Sigmoid colon (tissue), 6 donors: ENCODE measurements at regions not wholly inside any gene's neighbourhood (a gene's known extent, or its start where the extent isn't known, plus 50 kb on each side); places are given as distances from the start of the nearest gene placed in this dataset.

ENCODE experiments used
- DNase-seq: peaks from one replicate; pipeline ENCODE4 v3.0.0-alpha.2; 2019
- H3K27ac ChIP-seq, 4 donors: fragments of 200-600 bp; sonication (generic); one replicate each; pipeline ENCODE4 v1.5.1; 2016 to 2019; ENCODE audit warnings: mild to moderate bottlenecking in 1 of 4
- H3K27me3 ChIP-seq, 3 donors: fragments of 200-600 bp; sonication (generic); one replicate each; pipeline ENCODE4 v1.5.1; 2019; ENCODE audit warnings: mild to moderate bottlenecking in 1 of 3
- H3K36me3 ChIP-seq, 4 donors: fragments of 200-600 bp; sonication (generic); one replicate each; pipeline ENCODE4 v1.5.1; 2016 to 2019
- H3K4me1 ChIP-seq, 4 donors: fragments of 200-600 bp; sonication (generic); one replicate each; pipeline ENCODE4 v1.5.1; 2017 to 2019
- H3K4me3 ChIP-seq, 4 donors: fragments of 200-600 bp; sonication (generic); one replicate each; pipeline ENCODE4 v1.5.1; 2017 to 2019; ENCODE audit warnings: mild to moderate bottlenecking in 2 of 4, moderate library complexity in 1 of 4
- H3K9me3 ChIP-seq, 4 donors: fragments of 200-600 bp in 3 of 4; sonication (generic) in 3 of 4; one replicate each; pipeline versions ENCODE4 v1.5.1 to v1.6.1; 2013 to 2019
- CTCF ChIP-seq, 4 experiments: fragments of 450-650 bp in 3 of 4; fragments of 200-600 bp in 1 of 4; IDR thresholded peaks; one replicate each; pipeline ENCODE4 v1.5.1; 2016 to 2019; ENCODE audit warnings: antibody characterized with exemption in 4 of 4, mild to moderate bottlenecking in 3 of 4, moderate library complexity in 2 of 4
- EP300 ChIP-seq, 4 donors: sonication (generic); formaldehyde crosslinking; IDR thresholded peaks; one replicate each; pipeline ENCODE4 v1.6.1; 2017; ENCODE audit warnings: antibody characterized with exemption in 4 of 4
- POLR2A ChIP-seq, 2 donors: fragments of 450-650 bp; IDR thresholded peaks; one replicate each; pipeline ENCODE4 v1.6.1; 2016; ENCODE audit warnings: antibody characterized with exemption in 2 of 2, mild to moderate bottlenecking in 2 of 2, moderate library complexity in 2 of 2
- POLR2AphosphoS5 ChIP-seq, 4 donors: sonication (generic); formaldehyde crosslinking; IDR thresholded peaks; one replicate each; pipeline ENCODE4 v1.6.1; 2017; ENCODE audit warnings: antibody characterized with exemption in 4 of 4
- WGBS, 2 donors: extraction: QIAGEN DNeasy Blood & Tissue Kit; methylation state at CpG; one replicate each; pipeline ENCODE4 v1.1.7; 2013; 5-methylcytosine and 5-hydroxymethylcytosine counted together
- intact Hi-C: fragments of 100-400 bp; cut with DNase I; formaldehyde crosslinking; loops from one replicate; pipeline ENCODE4 v1.15.1; 2023
- donor health status: healthy with polysubstance abuse.
- donor health status: healthy.

- Histone ChIP-seq H3K4me1 (no peaks in the 10 kb centered on the region), H3K4me3 (no peak overlapping the region), H3K36me3 (no peaks in the 10 kb centered on the region), H3K9me3 (no peaks in the 10 kb centered on the region), H3K27me3 (no peaks in the 10 kb centered on the region), H3K27ac (no peak overlapping the region)
- DNase-seq, result no peak
- intact Hi-C loops, result no loop called here
- TF ChIP-seq EP300 (IDR thresholded peaks at IDR 0.05), result no peak
- no peak for TF ChIP-seq CTCF (IDR thresholded peaks at IDR 0.05)
- no peak for TF ChIP-seq POLR2AphosphoS5 (IDR thresholded peaks at IDR 0.05)
- WGBS, 2 donors, result 85 to 92% methylated on average over 2 of the region's 2 CpGs
These were observed 718.0 kb downstream of the UTRN start for GRCh38 chr6:145003145-145003544.

- no peak overlapping the region for H3K4me3 ChIP-seq
- H3K27ac ChIP-seq, result no peak overlapping the region
- WGBS, 2 donors, result 94 to 96% methylated on average over 6 of the region's 6 CpGs
- DNase-seq, result no peak
- no peaks in the 10 kb centered on the region for H3K9me3 ChIP-seq
- intact Hi-C loops, result no loop called here
- H3K27me3 ChIP-seq, result no peaks in the 10 kb centered on the region
- TF ChIP-seq EP300 (IDR thresholded peaks at IDR 0.05) (no peak), CTCF (IDR thresholded peaks at IDR 0.05) (no peak), POLR2A (IDR thresholded peaks at IDR 0.05) (no peak), POLR2AphosphoS5 (IDR thresholded peaks at IDR 0.05) (no peak)
- no peaks in the 10 kb centered on the region for H3K4me1 ChIP-seq
- H3K36me3 ChIP-seq, result no peaks in the 10 kb centered on the region
These were observed 721.8 kb downstream of the UTRN start for GRCh38 chr6:145006914-145007313.

- 84 to 91% methylated on average over 3 of the region's 3 CpGs for WGBS, 2 donors
- H3K36me3 ChIP-seq, result no peaks in the 10 kb centered on the region
- no peaks in the 10 kb centered on the region for H3K9me3 ChIP-seq
- H3K27me3 ChIP-seq, result no peaks in the 10 kb centered on the region
- no peak overlapping the region for H3K4me3 ChIP-seq
- intact Hi-C loops, result no loop called here
- no peak for DNase-seq
- no peaks in the 10 kb centered on the region for H3K4me1 ChIP-seq
- no peak overlapping the region for H3K27ac ChIP-seq
- TF ChIP-seq POLR2AphosphoS5 (IDR thresholded peaks at IDR 0.05) (no peak), EP300 (IDR thresholded peaks at IDR 0.05) (no peak), POLR2A (IDR thresholded peaks at IDR 0.05) (no peak), CTCF (IDR thresholded peaks at IDR 0.05) (no peak)
These were observed 723.6 kb downstream of the UTRN start for GRCh38 chr6:145008715-145009114.

GRCh38 chr6:145009711-145010110, 724.6 kb downstream of the UTRN start:
- intact Hi-C loops, result no loop called here
- TF ChIP-seq POLR2A (IDR thresholded peaks at IDR 0.05) (no peak), POLR2AphosphoS5 (IDR thresholded peaks at IDR 0.05) (no peak), EP300 (IDR thresholded peaks at IDR 0.05) (no peak), CTCF (IDR thresholded peaks at IDR 0.05) (no peak)
- H3K9me3 ChIP-seq, result no peaks in the 10 kb centered on the region

GRCh38 chr6:145012039-145012662, 723.2 kb downstream of the EPM2A start:
- intact Hi-C loops, result no loop called here
- Histone ChIP-seq H3K9me3 (no peaks in the 10 kb centered on the region), H3K4me1 (peaks cover 0 to 8% (median 3%) of the 10 kb centered on the region in 4 donors), H3K36me3 (no peaks in the 10 kb centered on the region), H3K4me3 (no peak overlapping the region), H3K27ac (no peak overlapping the region), H3K27me3 (no peaks in the 10 kb centered on the region)
- TF ChIP-seq POLR2A (IDR thresholded peaks at IDR 0.05) (no peak), POLR2AphosphoS5 (IDR thresholded peaks at IDR 0.05) (no peak), CTCF (IDR thresholded peaks at IDR 0.05) (no peak), EP300 (IDR thresholded peaks at IDR 0.05) (no peak)
- no peak for DNase-seq
- 71 to 73% methylated on average over 5 of the region's 5 CpGs for WGBS, 2 donors

More at GRCh38 chr6:145009711-145010110, 724.6 kb downstream of the UTRN start:
- H3K36me3 ChIP-seq, result no peaks in the 10 kb centered on the region
- no peaks in the 10 kb centered on the region for H3K4me1 ChIP-seq
- no peaks in the 10 kb centered on the region for H3K27me3 ChIP-seq
- no peak for DNase-seq
- H3K4me3 ChIP-seq, result no peak overlapping the region
- no peak overlapping the region for H3K27ac ChIP-seq
